AML-193 (cell line): ENCODE measurements at regions not wholly inside any gene's neighbourhood (a gene's known extent, or its start where the extent isn't known, plus 50 kb on each side); places are given as distances from the start of the nearest gene placed in this dataset.

Source experiments
- DNase-seq, 2 experiments: peaks; one replicate each; lab custom pipeline; 2025; lab: John Stamatoyannopoulos, UW

DNA sequence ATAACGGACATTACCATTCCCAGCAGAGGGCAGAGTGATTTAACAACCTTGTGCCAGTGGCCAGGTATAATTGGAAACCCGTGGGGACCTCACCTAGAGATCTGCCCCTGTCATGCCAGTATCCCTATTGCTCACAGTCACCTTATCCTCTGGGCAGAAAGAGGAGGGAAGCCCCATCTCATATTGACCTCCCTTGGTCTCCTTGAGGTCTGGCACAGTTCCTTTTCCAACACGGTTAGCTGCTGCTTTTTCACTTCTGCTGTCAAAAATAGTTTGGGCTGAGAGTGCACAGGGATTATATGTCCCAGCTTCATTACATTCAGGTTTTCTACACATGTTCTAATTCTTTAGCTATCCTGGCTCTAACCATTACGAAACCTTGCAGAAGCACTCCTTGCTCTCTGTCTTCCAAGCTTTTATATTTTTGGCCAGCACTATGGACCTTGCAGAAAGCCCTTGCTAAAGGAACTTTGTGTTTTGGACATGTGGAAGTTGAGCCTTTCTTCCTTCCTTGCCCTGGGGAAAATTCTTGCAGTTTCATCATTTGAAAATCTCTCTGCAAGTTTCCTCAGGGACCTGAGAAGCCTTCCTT, 111.7 kb upstream of the MIS18BP1 start:
- no peak for DNase-seq

DNA sequence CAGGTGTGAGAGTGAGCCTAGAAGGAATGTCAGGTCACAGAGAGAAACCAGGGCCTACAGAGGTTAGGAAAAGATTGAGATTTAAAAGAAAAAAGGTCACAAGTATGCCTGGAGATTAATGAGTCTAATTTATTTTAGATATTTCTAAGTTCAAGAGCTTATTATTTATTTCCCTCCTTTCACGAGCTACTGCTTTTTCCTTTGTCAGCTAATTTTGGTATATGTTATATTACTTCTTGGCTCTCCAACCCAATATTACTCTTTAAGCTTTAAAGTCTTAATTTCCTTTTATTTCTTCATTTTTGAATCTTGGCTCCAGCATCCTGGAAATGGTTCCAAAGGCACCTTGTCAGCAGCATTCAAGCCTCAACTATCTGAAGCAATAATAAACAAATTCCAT, 109.5 kb upstream of the MIS18BP1 start:
- DNase-seq, result no peak

GRCh38 chr14:45361727-45362126, 108.7 kb upstream of the MIS18BP1 start:
- no peak for DNase-seq

GRCh38 chr14:45359746-45360145, 106.7 kb upstream of the MIS18BP1 start:
- no peak for DNase-seq

- DNase-seq, result no peak
Measured at GRCh38 chr14:45332360-45332988, 79.5 kb upstream of the MIS18BP1 start.

DNA sequence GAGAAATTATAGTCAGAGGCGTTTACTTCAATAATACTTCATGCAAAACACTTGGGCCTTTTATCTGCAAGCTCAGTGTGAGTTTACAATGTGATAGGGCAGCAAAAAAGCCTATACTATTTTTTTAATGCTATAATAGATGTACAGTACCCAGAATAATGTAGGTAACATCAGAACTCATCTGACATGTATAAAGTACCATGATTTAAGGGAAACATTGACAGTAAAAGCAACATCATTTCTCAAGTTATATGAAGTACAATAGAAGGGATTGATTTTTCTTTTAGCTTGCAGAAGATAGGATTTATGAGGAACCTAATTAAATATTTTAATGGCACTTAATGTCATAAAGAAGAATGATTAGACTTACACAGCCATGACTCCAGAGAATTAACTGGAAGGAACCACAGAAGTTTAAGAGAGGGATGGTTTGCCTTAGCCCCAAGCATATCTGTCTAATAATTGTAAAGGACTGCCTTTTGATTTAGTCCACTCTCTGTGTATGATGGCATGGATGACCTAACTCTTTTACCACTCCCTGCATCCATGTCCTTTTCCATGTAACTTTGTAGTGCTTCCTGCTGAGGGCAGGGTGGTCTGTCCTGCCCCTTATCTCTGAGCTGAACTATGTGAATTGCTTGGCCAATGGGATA, 55.9 kb upstream of the MIS18BP1 start:
- no peak for DNase-seq
